GM21447 (cell line): ENCODE measurements at regions not wholly inside any gene's neighbourhood (a gene's known extent, or its start where the extent isn't known, plus 50 kb on each side); places are given as distances from the start of the nearest gene placed in this dataset.

Experiments
- ATAC-seq: cut with Tn5 transposase; IDR thresholded peaks from one replicate; pipeline ENCODE4 v1.9.1; 2021; ENCODE audit not compliant: unreplicated experiment

DNA sequence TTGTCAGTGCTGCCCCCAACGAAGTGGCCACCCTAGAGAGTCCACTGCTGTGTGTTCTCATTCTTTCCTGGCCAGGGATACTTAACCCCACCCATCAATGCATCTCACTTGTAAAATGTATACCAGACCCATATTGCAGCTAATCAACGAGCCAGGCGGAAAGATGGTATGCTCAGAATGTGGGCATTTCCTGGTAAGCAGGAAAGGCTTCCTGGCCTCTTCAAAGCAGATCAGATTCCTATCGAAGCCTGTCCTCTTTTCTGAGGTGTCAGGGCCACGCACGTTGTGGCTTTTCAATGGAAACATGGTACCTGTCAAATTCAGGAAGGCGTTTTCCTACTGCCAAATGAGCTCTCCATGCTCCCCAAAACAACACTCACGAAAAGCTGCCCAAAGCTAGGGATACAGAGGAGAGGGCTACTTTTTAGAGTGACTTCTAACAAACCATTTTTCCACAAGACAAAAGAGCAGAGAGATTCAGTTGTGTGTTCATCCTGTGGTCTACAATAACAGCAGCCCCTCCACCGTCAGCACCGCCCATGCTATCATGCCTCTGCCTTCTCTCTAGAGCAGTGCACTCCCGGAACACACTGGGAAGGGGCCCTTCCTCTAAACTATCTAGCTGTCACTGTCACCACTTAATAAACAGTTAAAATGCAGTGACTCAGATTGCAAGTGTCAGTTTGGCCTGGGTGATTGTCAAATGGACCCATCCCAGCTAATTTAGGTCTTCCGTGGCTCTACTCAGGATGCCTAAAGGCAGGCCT, 535.1 kb downstream of the RNF144A start:
- no peak for ATAC-seq

DNA sequence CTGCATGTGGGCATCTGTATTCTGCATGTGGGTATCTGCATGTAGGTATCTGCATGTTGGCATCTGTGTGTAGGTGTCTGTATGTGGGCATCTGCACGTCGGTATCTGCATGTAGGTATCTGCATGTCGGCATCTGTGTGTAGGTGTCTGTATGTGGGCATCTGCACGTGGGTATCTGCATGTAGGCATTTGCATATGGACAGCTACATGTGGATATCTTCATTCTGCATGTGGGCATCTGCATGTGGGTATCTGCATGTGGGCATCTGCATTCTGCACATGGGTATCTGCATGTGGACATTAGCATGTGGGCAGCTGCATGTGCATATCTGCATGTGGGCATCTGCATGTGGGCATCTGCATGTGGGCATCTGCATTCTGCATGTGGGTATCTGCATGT, 537.4 kb downstream of the RNF144A start:
- ATAC-seq, result no peak

DNA sequence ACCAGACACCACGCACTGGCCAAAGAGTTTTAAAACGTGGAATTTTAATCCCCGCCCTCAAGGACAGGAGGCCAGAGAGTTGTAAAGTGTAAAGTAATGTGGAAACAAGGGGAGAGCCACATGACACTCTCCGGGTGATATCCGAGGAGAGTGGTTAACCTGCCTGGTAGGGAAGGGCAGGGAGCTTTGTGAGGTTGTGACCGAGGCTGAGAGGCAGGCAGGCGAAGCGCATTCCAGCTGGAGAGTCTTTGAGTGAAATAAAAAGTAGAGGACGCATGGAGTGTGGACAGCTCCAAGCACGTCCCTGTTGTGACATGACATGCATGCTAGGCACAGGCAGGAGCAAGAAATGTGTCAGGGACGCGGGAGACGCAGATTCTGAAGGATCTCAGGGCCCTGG, 539.5 kb downstream of the RNF144A start:
- ATAC-seq, result no peak

DNA sequence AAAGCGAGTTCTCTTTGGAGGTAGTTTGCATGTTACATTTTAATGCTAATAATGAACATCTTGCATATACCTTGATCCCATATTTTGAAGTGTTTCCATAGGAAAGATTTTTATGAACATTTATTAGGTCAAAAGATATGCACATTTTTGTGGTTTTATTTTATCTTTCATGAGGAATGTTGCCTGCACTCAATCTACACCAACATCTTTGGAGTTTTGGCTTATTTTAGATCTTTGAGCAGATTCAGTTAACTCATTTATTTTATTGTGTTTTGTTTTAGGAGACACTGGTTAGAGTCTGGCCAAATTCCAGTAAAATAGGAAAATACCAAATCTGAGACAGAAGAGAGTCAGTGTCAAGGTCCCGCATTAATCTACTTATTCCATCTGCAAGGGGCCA, 540.9 kb downstream of the RNF144A start:
- no peak for ATAC-seq

DNA sequence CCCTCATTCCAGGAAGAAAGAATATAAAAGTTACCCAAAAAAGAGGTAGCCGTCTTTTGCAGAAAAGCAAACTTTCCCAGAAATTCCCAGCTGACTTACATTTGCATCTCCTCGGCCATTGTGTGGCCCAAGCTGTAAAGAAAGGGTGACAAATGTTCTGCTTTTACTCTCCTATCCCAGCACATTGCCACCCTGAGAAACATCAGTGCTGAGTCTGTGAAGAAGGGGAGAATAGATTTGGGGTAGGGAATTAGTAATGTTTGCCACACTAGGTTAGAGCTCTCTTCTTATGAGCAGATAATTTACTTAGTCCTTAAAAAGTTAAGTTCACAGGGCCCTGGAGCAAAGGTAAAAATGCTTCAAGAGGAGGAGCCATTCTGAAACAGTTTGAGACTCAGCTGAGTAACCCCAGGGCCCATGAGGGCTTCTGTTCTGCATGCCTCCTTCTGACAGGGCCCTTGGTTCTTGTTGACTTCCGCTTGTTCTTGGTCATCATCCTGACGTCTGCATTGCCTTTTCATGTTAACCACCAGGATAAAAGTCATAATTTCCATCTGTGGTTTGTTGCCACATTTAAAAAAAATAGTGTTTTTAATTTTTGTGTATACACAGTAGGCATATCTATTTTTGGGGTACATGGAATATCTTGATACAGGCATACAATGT, 550.7 kb downstream of the RNF144A start:
- ATAC-seq, result no peak

DNA sequence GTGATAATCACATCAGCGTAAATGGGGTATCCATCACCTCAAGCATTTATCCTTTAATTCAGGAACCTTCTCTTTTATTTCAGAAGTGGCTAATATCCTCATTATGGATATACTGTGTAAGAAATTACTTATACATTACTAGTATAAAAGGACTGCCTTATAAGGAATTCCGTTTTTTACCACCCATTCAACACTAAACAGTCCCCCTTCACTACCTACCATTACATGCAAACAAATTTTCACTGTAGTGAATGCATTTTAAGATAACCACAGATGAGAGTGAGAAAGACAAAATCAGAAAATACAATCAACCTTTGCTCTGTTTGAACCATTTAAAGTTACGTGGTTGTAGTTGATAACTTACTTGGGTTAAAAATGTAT, 551.2 kb downstream of the RNF144A start:
- no peak for ATAC-seq

DNA sequence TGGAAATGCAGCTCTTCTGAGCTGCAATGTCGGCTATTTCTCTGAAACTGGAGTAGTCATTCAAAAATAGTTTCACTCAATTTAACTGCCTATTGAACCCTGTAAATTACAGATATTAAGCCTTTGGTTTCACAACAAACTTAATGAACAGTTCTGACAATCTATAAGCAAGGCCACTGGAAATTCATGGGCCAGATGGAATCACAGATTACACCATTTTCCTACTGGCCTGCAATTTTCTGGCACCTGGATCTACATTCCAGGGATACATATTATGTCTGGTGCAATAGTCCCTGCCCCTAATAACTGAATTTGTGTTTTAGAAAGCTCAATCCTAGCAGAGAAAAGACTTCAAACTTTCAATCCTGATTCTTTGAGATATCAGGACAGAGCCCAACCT, 551.7 kb downstream of the RNF144A start:
- ATAC-seq, result no peak

DNA sequence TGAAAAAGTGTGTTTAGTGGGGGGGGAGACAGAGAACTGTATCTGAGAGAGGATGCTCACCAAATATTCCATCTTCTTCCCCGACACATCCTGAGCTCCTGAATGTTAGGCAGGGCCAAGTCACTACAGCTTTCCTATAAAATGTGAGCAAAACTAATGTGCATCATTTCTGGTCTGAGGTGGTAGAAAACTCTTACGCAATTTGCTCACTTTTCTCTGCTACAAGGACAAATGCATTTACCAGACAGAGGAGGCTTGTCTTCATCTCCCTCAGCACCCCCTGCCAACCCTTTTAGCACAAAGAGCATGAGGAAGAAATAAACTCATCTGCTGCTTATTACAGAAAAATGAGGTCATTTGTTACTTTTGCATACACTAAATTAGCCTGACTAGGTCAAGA, 554.0 kb downstream of the RNF144A start:
- ATAC-seq, result no peak

DNA sequence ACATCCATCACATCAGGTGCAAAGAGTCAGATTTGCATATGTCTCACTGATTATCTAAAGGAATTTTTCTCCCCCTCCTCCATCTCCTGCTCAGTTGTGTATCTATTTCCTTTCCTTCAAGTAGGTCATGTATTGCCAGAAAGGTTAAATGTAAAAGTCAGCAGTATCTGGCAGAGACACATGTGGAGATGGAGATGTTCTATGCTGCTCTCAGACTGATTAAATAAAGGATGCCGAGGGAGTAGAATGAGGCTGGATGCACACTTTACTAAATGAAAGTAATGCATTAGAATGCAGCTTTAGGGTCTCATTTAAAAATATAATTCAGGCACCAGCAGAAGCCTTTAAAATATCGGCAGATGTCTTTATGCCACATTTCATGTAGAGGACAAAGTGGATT, 555.3 kb downstream of the RNF144A start:
- ATAC-seq, result no peak

DNA sequence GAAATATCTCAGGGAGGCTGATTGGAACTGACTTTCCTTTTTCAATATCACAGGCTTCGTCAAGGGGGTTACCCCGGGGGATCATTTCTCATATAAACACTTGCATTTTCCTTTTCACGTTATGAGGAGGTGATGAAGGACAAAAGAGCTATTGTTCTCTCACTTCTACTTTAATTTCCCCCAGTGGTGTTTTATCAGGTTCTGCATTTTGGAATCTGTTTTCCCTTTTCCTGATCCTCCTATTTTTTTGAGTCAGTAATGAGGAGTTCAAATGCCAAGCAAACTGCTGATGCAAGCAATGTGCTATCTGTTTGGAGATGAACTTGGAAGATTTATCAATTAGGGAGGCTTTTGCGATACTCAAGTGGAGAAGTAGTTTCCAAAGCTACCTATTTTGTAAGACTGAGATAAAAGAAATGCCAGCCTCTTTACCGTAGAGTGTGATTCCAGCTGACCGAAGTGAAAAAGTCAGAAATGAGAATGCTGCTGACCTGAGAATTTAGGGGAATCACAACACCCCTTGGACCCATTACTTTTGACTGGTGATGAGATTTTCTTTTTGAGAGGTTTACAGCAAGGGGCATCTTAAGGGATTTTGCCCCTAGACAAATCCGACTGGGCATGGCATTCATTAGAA, 556.0 kb downstream of the RNF144A start:
- no peak for ATAC-seq

DNA sequence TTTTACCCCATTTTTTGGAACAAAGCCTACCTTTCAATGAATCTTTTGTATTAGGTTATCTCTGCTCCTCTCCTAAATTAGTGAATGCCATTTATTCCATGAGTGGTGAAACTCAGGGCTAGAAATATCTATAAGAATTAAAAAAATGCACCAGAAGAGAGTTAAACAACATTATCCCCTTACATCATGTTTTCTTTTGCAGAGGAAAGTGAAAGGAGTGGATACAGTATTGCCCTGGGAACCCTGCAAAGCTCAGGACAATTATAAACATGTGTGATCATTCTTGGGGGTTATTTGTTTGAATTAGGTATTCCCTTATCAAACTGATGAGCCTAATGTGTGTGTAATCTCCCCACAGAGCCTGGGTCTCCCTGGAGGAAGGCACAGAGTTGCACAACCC, 559.2 kb downstream of the RNF144A start:
- no peak for ATAC-seq

DNA sequence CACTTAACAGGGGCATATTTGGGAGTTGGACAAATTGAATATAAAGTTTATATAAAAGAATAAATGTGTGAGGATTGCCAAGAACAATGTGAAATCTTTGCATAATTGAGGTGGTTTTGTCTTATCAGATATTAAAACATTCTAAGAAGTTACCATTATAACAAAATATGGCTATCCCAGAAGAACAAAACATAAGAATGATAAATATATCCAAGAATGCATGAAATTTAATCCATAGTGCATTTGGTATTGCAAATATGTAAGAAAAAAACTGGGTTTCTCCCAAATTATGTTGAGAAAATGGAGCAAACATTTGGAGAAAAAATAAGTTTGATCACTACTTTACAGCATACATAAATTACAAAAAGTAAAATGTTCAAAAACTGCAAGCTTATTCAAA, 562.4 kb downstream of the RNF144A start:
- no peak for ATAC-seq

DNA sequence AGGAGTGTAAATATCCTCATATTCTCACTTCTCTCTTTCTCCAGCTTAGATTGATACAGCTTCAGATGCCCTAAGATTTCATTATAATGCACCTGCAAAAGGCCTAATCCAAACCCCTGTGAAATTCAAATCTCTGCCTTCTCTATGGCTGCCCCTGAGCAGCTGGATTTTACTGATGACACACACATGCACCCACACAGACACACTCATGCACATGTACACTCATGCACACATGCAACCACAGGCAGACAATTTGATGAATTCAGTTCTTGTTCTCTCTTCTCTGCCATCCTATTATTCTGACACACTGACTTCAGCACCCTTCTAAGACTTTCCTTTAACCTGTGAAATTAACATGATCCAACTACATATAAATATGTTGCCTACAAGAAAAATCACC, 563.2 kb downstream of the RNF144A start:
- no peak for ATAC-seq

DNA sequence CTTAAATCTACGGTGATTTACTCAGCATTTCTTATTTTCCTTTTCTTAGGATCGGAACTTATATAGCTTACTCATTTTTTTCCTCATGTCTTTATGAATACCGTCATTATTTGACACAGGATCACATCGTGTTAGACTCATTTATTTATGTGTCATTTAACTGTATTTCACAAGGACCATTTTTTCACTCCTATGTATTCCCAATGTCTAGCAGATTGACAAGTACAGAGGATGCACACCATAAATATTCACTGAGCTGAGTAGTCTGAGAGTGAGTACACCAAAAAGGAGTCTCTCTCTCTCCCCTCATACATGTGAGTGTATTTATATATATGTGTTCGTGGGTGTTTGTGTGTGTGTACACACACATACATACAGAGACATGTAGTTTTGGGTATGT, 573.5 kb downstream of the RNF144A start:
- ATAC-seq, result no peak

DNA sequence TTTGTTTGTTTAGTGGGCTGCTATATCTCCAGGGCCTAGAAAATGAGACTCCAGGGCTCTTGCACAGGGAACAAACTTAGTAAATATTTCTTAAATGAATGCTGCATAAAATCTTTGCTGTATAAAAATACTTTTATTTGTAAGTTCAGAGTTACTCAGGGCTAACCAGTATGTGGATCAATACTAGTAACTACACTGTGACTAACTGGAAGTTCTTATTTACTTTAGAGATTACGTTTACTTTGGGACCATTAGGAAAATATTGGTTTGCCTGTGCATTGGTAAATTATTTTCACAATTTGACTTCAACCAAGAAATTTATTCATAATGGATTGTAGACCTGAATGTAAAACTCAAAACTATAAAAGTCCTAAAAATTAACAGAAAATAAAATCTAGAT, 575.5 kb downstream of the RNF144A start:
- no peak for ATAC-seq

DNA sequence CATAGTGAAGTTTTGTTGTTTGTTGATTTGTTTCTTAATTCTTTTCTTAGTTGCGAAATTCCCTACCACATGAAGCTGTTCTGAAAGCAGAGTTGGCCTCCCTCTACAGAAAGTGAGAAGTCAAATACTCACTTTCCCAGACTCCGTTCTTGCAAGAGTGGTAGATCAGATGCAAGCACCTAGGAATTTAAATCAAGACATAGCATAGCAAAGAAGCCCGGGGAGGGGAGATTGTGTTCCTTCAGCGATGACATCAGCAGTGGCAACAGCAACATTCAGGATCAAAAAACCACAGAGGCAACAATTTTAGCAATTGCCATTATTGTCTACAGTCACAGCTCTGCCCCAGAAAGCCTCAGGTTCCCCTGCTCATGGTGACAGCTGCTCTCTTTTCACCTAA, 580.0 kb downstream of the RNF144A start:
- ATAC-seq, result no peak

DNA sequence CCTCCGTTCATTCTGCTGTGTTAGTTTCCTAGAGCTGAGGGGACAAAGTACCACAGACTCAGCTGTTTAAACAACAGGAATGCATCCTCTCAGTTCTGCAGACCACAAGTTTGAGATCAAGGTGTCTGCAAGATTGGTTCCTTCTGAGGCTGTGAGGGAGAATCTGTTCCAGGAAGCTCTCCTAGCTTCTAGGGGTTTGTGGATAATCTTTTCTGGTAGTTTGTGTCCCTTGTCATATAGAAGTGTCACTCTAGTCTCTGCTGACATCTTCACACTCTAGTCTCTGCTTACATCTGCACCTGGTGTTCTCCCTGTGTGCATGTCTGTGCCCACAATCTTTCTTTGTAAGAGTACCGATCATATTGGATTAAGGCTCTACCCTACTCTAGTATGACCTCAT, 581.8 kb downstream of the RNF144A start:
- ATAC-seq, result no peak

DNA sequence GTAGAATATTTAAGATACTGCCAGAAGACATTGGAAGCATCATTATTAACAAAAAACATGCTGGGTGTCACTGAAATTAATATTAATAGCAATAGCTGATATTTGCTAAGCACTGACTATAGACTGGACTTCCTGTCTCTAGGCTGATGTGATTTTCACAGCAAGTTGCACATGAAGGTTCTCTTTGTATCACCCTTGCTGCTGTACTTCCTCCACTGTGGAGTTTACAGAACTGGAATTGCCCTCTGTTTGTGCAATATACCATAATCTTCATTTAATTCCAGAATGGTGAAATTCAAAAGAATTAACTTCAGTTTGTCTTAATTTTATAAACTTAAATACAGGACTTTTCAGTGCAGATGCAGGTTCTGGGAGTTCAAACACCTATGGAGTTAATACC, 585.1 kb downstream of the RNF144A start:
- ATAC-seq, result no peak

DNA sequence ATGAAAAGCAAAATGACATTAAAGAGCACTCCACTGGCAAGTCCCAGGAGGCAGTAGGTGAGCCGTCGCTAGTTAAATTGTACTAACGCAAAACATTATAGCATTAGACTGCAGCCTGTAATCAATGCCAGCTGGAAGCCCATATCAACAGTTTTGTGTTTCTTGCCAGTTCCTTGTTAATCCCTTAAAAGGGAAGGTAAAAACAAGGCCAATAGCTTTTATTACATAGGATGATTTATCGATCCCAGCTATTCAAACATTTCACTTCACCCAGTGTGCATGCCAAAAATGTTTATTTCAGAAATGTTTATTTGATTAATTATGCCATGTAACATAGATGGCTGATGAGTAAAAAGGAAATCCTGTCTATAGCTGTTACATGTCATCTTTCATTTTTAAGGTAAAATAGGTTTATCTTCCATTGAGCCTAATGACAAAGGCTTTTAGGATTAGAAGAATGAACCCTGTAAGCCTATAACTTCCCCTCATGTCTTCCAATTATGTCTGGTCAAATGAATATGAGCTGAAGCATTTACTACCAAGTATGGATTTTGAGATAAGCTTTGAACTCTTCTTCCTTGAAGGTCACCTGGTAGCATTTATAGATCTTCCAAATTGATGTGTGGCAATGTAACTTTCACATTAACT, 591.2 kb downstream of the RNF144A start:
- no peak for ATAC-seq

DNA sequence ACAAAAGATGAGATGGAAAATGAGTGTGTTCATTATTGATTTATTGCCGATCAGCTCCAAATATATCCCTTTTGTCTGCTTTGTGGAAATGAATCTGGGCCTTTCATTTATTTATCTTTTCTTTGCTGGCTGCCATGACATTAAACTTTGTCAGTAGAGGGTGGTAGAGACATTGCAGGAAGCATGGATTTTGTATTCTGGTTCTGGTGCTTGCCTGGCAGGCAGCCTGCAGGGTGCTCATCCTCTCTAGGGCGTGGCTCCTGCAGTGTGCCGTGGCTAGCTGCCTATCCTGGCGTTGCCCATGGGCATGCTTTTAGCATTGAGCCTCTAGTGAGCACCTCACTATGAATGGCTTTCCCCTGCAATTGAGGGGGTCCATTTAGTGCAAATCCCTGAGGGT, 593.1 kb downstream of the RNF144A start:
- no peak for ATAC-seq

DNA sequence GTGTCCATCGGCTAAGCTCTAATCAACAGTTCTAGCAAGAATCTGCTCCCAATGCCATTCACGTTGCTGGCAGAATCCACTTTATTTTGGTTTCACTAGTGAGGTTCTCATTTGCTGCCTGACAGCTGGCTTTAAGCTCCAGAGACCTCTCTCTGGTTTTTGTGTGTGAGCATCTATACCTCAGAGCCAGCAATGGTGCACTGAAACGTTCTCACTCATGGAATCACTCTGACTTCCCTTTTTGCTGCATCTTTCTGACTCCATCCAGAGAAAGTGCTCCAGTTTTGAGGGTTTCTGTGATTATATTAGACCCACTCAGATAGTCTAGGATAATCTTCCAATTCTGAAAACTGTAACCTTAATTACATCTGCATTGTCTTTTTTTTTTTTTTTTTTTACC, 596.6 kb downstream of the RNF144A start:
- ATAC-seq, result no peak

DNA sequence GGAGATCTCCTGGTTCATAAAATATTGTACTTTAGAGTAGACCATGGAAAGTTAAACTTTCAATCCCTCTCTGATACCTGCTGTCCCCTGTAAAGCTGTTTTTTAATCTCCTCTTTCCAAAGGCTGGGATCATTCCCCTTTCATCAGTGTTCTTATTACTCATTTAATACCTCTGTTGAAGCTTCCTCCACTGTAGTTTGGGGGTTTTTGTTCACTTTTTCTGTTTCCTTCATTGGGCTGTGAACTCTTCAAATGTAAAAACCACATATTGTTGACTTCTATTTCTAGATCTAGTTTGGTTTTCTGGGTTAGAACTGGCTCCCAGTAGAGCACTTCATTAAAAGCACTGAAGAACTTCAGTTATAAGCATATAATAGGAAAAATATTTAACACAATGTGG, 598.1 kb downstream of the RNF144A start:
- ATAC-seq, result no peak
